ENCODE measurements at regions not wholly inside any gene's neighbourhood (a gene's known extent, or its start where the extent isn't known, plus 50 kb on each side); places are given as distances from the start of the nearest gene placed in this dataset.

DNA sequence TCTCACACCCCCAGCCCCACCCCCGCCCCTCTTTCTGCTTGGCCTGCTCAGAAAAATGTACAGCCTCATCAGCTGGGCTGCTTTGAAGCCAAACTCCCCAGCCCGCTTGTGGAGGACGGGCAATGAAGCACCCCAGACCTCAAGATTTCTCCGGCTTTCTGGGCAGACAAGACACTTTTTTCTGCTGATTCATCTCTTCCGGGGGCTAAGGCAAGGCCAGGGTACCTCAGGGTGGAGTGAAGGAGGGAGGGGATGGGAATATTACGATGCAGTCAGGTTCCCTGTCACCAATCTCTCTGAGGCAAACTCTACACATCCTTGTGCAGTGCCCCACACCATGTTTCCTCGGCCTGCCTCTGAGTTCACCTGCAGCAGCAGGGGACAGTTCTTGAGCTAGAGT lies 66.9 kb upstream of the ATP6AP2 start:
- Histone ChIP-seq H3K27ac (ENCODE audit: control insufficient read depth, insufficient read depth) (no peak overlapping the region), H3K4me1 (ENCODE audit: control insufficient read depth, insufficient read depth, low read length) (no peaks in the 10 kb centered on the region), H3K9ac (ENCODE audit: control insufficient read depth, insufficient read depth, low read length) (no peak overlapping the region), H3K27me3 (replicated peaks in 1 of 2; ENCODE audit: control insufficient read depth in 2 of 2, insufficient read depth in 2 of 2, low read length in 1 of 2) (no peaks in the 10 kb centered on the region; a peak in 1 of 4 replicates), H3K4me2 (ENCODE audit: control insufficient read depth, insufficient read depth) (no peak overlapping the region), H4K20me1 (ENCODE audit: control insufficient read depth, insufficient read depth) (no peaks in the 10 kb centered on the region), H2AFZ (ENCODE audit: control insufficient read depth, low read depth, low read length) (no peak overlapping the region), H3K4me3 (no peak overlapping the region), H3K36me3 (ENCODE audit: control insufficient read depth in 2 of 2, insufficient read depth in 2 of 2, low read length in 1 of 2) (no peaks in the 10 kb centered on the region), H3K79me2 (ENCODE audit: control insufficient read depth, insufficient read depth, low read length) (no peaks in the 10 kb centered on the region), H3K9me3 (replicated peaks; ENCODE audit: control insufficient read depth, insufficient read depth, low read length) (no peaks in the 10 kb centered on the region; the same call in 2 of the 3 replicates)
- intact Hi-C loops (cut with micrococcal nuclease; ENCODE audit: unreplicated experiment) (no loop called here), in situ Hi-C loops (cut with MboI) (no loop called here)
- DNase-seq (ENCODE audit: low read depth, low spot score) (no peak), ATAC-seq (no peak), FAIRE-seq (no peak)
- ChIA-PET RAD21 (ENCODE audit: unreplicated experiment) (no interaction called here), SMC1A (ENCODE audit: uncharacterized antibody, unreplicated experiment) (no interaction called here), CTCF (no interaction called here), POLR2A (interaction anchor here (0.5 kb wide), 1 partner anchor 280 kb away, joined by 3 read pairs; no protein-coding TSS in a partner anchor)
- 31% methylated on average over 7 of the region's 7 CpGs for whole genome bisulfite sequencing (ENCODE audit: insufficient coverage, insufficient replicate concordance, low lambda C conversion rate, missing lambda C conversion rate)
- BruUV-seq (replicated peaks), result no TSS peak
- no peak for TF ChIP-seq MTA2 (IDR thresholded peaks at IDR 0.05; ENCODE audit: low read depth)

DNA sequence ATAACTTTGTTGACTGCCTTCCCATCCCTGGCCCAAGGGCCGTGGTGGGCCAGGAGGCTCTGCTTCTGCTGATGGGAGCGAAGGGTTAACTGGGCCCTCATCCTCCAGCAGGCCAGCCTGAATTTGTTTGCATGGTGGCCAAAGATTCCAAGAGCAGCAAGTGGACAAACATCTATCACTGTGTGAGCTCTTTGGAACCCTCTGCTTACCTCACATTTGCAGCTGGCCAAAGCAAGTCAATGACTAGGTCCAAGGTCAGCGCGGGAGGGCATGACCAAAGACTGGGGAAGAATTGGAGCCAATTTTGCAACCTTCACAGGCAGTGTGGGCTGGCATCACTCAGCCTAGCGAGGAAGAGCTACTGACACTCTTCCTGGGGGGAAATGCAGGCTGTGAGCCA lies 67.8 kb upstream of the ATP6AP2 start:
- intact Hi-C loops (cut with micrococcal nuclease; ENCODE audit: unreplicated experiment), result no loop called here
- H3K79me2 ChIP-seq (ENCODE audit: control insufficient read depth, insufficient read depth, low read length), result no peaks in the 10 kb centered on the region
- in situ Hi-C loops (cut with MboI), result no loop called here
- no TSS peak for BruUV-seq (replicated peaks)
- H2AFZ ChIP-seq (ENCODE audit: control insufficient read depth, low read depth, low read length), result no peak overlapping the region
- no peak overlapping the region for H3K27ac ChIP-seq (ENCODE audit: control insufficient read depth, insufficient read depth)
- H3K27me3 ChIP-seq (replicated peaks in 1 of 2; ENCODE audit: control insufficient read depth in 2 of 2, insufficient read depth in 2 of 2, low read length in 1 of 2), result no peaks in the 10 kb centered on the region
- no peak for DNase-seq (ENCODE audit: low read depth, low spot score)
- ATAC-seq, result no peak
- 13% methylated on average over 5 of the region's 5 CpGs for WGBS (ENCODE audit: insufficient coverage, insufficient replicate concordance, low lambda C conversion rate, missing lambda C conversion rate)
- no peaks in the 10 kb centered on the region for H3K4me1 ChIP-seq (ENCODE audit: control insufficient read depth, insufficient read depth, low read length)
- POLR2A ChIA-PET, result interaction anchor here (0.5 kb wide), 1 partner anchor 281 kb away, joined by 3 read pairs; no protein-coding TSS in a partner anchor
- CTCF ChIA-PET, result no interaction called here
- H3K4me3 ChIP-seq, result no peak overlapping the region
- FAIRE-seq, result no peak
- no peaks in the 10 kb centered on the region for H4K20me1 ChIP-seq (ENCODE audit: control insufficient read depth, insufficient read depth)
- H3K4me2 ChIP-seq (ENCODE audit: control insufficient read depth, insufficient read depth), result no peak overlapping the region
- no peaks in the 10 kb centered on the region for H3K36me3 ChIP-seq (ENCODE audit: control insufficient read depth in 2 of 2, insufficient read depth in 2 of 2, low read length in 1 of 2)
- no peak overlapping the region for H3K9ac ChIP-seq (ENCODE audit: control insufficient read depth, insufficient read depth, low read length)
- RAD21 ChIA-PET (ENCODE audit: unreplicated experiment), result no interaction called here
- H3K9me3 ChIP-seq (replicated peaks; ENCODE audit: control insufficient read depth, insufficient read depth, low read length), result no peaks in the 10 kb centered on the region; the same call in 2 of the 3 replicates
- SMC1A ChIA-PET (ENCODE audit: uncharacterized antibody, unreplicated experiment), result no interaction called here
- no peak for TF ChIP-seq ZNF274 (IDR thresholded peaks at IDR 0.05; ENCODE audit: insufficient read depth, insufficient read length)
- TF ChIP-seq HDAC6 (IDR thresholded peaks at IDR 0.05; ENCODE audit: unreplicated experiment), result no peak
- TF ChIP-seq SRF (IDR thresholded peaks at IDR 0.05; ENCODE audit: low read depth in 2 of 2, low read length in 2 of 2), result no peak
- no peak for TF ChIP-seq SP1 (IDR thresholded peaks at IDR 0.05; ENCODE audit: low read depth, low read length)
- TF ChIP-seq SIN3A (IDR thresholded peaks at IDR 0.05; ENCODE audit: low read depth, low read length), result no peak
- TF ChIP-seq, protein P1, sequence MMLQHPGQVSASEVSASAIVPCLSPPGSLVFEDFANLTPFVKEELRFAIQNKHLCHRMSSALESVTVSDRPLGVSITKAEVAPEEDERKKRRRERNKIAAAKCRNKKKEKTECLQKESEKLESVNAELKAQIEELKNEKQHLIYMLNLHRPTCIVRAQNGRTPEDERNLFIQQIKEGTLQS (IDR thresholded peaks at IDR 0.05; ENCODE audit: borderline replicate concordance, extremely low read depth, low read depth, low read length), result no peak
- TF ChIP-seq POLR2AphosphoS5 (IDR thresholded peaks at IDR 0.05; ENCODE audit: low read length), result no peak
- TF ChIP-seq, protein P2, sequence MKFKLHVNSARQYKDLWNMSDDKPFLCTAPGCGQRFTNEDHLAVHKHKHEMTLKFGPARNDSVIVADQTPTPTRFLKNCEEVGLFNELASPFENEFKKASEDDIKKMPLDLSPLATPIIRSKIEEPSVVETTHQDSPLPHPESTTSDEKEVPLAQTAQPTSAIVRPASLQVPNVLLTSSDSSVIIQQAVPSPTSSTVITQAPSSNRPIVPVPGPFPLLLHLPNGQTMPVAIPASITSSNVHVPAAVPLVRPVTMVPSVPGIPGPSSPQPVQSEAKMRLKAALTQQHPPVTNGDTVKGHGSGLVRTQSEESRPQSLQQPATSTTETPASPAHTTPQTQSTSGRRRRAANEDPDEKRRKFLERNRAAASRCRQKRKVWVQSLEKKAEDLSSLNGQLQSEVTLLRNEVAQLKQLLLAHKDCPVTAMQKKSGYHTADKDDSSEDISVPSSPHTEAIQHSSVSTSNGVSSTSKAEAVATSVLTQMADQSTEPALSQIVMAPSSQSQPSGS (IDR thresholded peaks at IDR 0.05; ENCODE audit: low read length), result no peak
- TF ChIP-seq, protein P3, sequence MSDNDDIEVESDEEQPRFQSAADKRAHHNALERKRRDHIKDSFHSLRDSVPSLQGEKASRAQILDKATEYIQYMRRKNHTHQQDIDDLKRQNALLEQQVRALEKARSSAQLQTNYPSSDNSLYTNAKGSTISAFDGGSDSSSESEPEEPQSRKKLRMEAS (IDR thresholded peaks at IDR 0.05; ENCODE audit: low read depth, low read length), result no peak
